Activated CD4-positive, alpha-beta T cell treated with anti-CD3 and anti-CD28 coated beads, Interleukin-2, amount 10 ng/mL, durations not matched to agents 24 days and 14 days (primary cell): ENCODE measurements at regions not wholly inside any gene's neighbourhood (a gene's known extent, or its start where the extent isn't known, plus 50 kb on each side); places are given as distances from the start of the nearest gene placed in this dataset.
"Not testable (repeated sequence)": the region's sequence is repeated elsewhere in the genome, so short reads cannot be mapped to it uniquely, and the experiment has no call there.

ENCODE experiments used
- DNase-seq: peaks from one replicate; pipeline ENCODE4 v3.0.0; 2022
- H3K27ac Mint-ChIP-seq: one replicate; pipeline ENCODE4 v1.8.0; 2022; ENCODE audit warnings: mild to moderate bottlenecking, mixed read lengths
- H3K27me3 Mint-ChIP-seq: one replicate; pipeline ENCODE4 v1.8.0; 2022; ENCODE audit warnings: mixed read lengths
- H3K36me3 Mint-ChIP-seq: one replicate; pipeline ENCODE4 v1.8.0; 2022; ENCODE audit warnings: low read depth, mild to moderate bottlenecking, mixed read lengths
- H3K4me1 Mint-ChIP-seq: one replicate; pipeline ENCODE4 v1.8.0; 2021; ENCODE audit warnings: mixed read lengths
- H3K4me3 Mint-ChIP-seq: one replicate; pipeline ENCODE4 v1.8.0; 2022; ENCODE audit warnings: mild to moderate bottlenecking, moderate library complexity, mixed read lengths
- H3K9me3 Mint-ChIP-seq: one replicate; pipeline ENCODE4 v1.8.0; 2021; ENCODE audit warnings: mixed read lengths
- intact Hi-C: fragments of 100-400 bp; cut with micrococcal nuclease; formaldehyde crosslinking; loops from one replicate; pipeline ENCODE4 v1.15.1; 2023

DNA sequence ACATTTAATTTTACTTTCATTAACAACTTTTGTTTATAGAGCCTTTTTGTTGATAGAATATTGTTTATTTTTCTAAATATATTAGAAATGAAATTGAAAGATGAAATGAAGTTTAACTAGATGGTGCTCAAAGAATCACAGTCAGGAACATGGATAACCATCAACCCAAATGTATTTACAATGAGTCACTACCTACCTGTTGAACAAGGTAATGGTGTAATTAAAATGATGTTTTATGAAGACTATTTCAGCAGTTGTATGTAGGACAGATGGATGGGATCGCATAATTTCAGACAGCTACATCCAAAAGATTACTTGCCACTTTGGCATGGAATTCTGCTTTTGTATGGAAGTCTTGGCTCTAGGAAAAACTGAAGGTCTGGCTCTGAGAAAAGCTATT is 403.6 kb upstream of the SLC10A2 start:
- H3K4me1 Mint-ChIP-seq = no peaks in the 10 kb centered on the region
- H3K36me3 Mint-ChIP-seq = no peaks in the 10 kb centered on the region
- no peak overlapping the region for H3K27ac Mint-ChIP-seq
- no peak overlapping the region for H3K4me3 Mint-ChIP-seq
- H3K9me3 Mint-ChIP-seq = peaks cover 3% of the 10 kb centered on the region
- H3K27me3 Mint-ChIP-seq = no peaks in the 10 kb centered on the region
- intact Hi-C loops = no loop called here
- DNase-seq = no peak

DNA sequence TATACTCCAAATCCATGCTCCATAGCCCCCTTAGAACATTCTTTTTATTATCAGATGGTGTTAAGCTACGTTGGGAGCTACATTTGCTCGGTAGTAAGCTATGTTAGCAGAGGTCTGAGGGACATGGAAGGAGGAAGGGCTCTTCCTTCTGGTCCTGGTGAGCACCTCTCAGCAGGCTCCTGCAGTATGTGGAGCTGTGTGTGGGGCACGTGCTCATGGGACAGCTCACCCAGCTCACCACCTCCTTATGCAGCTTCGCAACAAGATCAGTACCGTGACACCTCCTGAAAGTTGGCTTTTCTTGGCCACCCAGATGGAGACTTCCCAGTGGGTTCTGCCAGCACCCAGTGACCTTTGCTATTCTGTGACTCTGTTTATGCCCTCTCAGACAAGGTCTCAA is 400.5 kb upstream of the SLC10A2 start:
- Mint-ChIP-seq H3K9me3 (peaks cover under 1% of the 10 kb centered on the region), H3K4me1 (no peaks in the 10 kb centered on the region), H3K27ac (no peak overlapping the region), H3K36me3 (no peaks in the 10 kb centered on the region), H3K4me3 (no peak overlapping the region), H3K27me3 (no peaks in the 10 kb centered on the region)
- intact Hi-C loops = no loop called here
- DNase-seq = no peak

DNA sequence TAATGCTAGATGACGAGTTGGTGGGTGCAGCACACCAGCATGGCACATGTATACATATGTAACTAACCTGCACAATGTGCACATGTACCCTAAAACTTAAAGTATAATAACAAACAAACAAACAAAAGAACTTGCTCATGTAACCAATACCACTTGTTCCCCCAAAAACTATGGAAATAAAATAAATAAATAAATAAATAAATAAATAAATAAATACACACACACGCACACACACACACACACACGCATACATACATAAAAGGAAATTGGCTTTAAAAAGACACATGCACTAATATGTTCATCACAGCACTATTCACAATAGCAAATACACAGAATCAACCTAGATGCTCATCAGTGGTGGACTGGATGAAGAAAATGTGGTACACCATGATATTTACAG is 394.0 kb upstream of the SLC10A2 start:
- H3K27ac Mint-ChIP-seq, DNase-seq, H3K27me3 Mint-ChIP-seq, H3K36me3 Mint-ChIP-seq, H3K4me1 Mint-ChIP-seq, H3K9me3 Mint-ChIP-seq, H3K4me3 Mint-ChIP-seq, intact Hi-C loops: not testable (repeated sequence)

DNA sequence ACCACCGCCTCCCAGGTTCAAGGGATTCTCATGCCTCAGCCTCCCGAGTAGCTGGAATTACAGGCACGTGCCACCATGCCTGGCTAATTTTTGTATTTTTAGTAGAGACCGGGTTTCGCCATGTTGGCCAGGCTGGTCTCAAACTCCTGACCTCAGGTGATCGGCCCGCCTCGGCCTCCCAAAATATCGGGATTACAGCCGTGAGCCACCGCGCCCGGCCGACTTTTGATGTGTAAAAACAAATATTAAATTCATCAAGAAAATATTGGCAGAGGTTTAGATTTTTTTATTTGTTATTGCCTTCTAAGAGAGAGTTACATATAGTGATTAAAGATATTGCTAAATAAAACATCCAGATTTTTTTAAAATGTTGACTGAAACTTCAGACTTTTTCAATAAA is 390.8 kb upstream of the SLC10A2 start:
- H3K4me3 Mint-ChIP-seq, intact Hi-C loops, H3K27ac Mint-ChIP-seq, H3K36me3 Mint-ChIP-seq, H3K4me1 Mint-ChIP-seq, H3K9me3 Mint-ChIP-seq, H3K27me3 Mint-ChIP-seq, DNase-seq: not testable (repeated sequence)

DNA sequence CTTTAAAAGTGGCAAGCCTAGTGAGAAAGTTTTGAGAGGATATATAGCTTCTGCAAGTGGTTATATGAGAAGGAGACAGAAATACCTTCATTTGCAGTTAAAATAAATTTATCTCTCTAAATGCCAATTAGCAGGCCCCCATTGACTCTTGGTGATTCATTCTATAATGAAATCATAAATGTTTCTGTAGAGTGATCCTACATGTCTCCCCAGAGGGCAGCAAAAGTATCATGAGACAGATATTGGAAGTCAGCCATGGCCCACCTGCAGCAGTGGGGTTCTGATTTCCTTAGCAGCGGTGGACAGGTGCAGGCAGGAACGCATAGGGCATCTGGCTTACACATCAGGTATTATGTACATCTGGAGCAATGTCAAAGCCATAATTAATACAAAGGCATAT is 385.4 kb upstream of the SLC10A2 start:
- intact Hi-C loops = no loop called here
- H3K36me3 Mint-ChIP-seq = no peaks in the 10 kb centered on the region
- H3K4me3 Mint-ChIP-seq = no peak overlapping the region
- no peak overlapping the region for H3K27ac Mint-ChIP-seq
- H3K9me3 Mint-ChIP-seq = no peaks in the 10 kb centered on the region
- DNase-seq = no peak
- no peaks in the 10 kb centered on the region for H3K4me1 Mint-ChIP-seq
- no peaks in the 10 kb centered on the region for H3K27me3 Mint-ChIP-seq

DNA sequence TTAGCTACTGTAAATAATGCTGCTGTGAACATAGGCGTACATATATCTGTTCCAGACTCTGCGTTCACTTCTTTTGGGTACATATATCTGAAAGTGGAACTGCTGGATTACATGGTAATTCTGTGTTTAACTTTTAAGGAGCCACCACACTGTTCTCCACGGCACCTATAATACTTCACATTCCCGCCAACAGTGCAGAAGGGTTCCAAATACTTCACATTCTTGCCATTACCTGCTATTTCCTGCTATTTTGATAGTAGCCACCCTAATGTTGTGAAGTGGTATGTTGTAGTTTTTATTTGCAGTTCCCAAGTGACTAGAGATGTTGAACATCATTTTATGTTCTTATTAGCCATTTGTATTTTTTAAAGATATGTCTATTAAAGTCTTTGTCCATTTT is 377.4 kb upstream of the SLC10A2 start:
- intact Hi-C loops = no loop called here
- H3K36me3 Mint-ChIP-seq = no peaks in the 10 kb centered on the region
- no peaks in the 10 kb centered on the region for H3K27me3 Mint-ChIP-seq
- H3K4me1 Mint-ChIP-seq = no peaks in the 10 kb centered on the region
- H3K9me3 Mint-ChIP-seq = peaks cover 6% of the 10 kb centered on the region
- no peak for DNase-seq
- H3K4me3 Mint-ChIP-seq = no peak overlapping the region
- H3K27ac Mint-ChIP-seq = no peak overlapping the region

DNA sequence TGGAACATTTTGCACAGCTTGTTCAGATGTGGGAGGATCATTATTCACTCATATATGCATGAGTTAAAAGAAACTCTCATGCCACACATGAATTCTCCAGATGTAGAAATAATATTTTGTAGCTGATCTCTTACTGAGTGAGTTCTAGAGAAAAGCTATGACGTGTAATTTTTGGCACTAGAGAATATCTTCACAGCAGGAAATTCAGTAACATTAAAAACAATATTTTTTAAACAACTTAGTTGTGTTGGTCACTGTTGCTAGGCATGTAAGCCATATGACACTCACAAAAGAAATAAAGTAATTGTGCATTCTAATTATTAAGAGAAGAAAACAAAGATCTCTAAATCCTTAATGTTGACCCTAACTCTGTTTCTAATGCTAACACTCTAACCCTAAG is 371.4 kb upstream of the SLC10A2 start:
- no peak for DNase-seq
- intact Hi-C loops = no loop called here
- Mint-ChIP-seq H3K4me1 (no peaks in the 10 kb centered on the region), H3K9me3 (no peaks in the 10 kb centered on the region), H3K36me3 (no peaks in the 10 kb centered on the region), H3K27me3 (no peaks in the 10 kb centered on the region), H3K4me3 (no peak overlapping the region), H3K27ac (no peak overlapping the region)

DNA sequence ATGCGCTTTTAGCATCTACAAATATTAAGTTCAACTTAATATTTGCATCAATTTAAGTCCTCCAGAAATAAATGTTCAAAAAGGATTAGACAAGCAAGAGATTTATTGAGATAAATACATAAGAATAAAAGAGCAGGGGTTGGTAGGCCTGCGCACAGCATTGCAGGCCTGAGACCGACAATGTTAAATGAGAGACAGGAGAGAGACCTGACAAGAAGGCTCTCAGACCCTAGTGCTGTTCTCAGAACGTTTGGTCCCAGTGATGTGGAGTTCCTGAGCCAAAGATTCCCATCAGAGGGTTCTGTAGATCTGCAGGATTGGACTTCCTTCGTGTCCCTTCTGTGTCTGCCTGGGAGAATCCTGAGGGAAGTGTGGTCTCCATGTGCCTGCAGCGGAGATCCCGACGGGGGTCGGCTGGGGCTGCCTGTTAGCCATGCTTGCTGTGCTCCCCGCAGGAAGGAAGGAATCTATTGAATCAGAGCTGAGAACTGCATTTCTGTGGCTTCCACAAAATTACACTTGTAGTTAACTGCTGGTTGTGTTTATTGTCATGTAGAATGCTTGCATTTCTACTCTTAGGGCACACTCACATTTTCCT is 369.9 kb upstream of the SLC10A2 start:
- no peak for DNase-seq
- H3K4me3 Mint-ChIP-seq = no peak overlapping the region
- no peaks in the 10 kb centered on the region for H3K27me3 Mint-ChIP-seq
- no peak overlapping the region for H3K27ac Mint-ChIP-seq
- no peaks in the 10 kb centered on the region for H3K36me3 Mint-ChIP-seq
- no peaks in the 10 kb centered on the region for H3K9me3 Mint-ChIP-seq
- intact Hi-C loops = no loop called here
- H3K4me1 Mint-ChIP-seq = no peaks in the 10 kb centered on the region

DNA sequence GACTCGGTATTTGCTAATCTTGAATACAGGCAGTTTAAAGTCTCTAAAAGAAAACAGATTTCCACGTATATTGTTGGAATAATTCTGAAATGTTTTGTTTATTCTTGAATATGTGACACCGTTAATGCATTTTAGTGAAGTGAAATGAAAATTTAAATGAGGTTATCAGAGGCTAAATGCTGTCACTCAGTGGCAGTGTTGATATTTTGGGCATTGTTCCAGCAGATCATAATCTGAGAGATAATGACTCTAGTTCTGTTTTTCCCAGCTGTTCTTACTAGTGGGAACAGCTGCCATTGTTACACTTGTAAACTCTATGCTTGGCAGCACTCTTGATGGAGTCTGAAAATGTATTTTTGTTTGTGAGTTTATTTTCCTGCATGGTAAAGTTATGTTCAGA is 365.6 kb upstream of the SLC10A2 start:
- H3K27me3 Mint-ChIP-seq = no peaks in the 10 kb centered on the region
- DNase-seq = no peak
- H3K27ac Mint-ChIP-seq = no peak overlapping the region
- no peaks in the 10 kb centered on the region for H3K36me3 Mint-ChIP-seq
- H3K4me3 Mint-ChIP-seq = no peak overlapping the region
- no peaks in the 10 kb centered on the region for H3K9me3 Mint-ChIP-seq
- intact Hi-C loops = no loop called here
- no peaks in the 10 kb centered on the region for H3K4me1 Mint-ChIP-seq

DNA sequence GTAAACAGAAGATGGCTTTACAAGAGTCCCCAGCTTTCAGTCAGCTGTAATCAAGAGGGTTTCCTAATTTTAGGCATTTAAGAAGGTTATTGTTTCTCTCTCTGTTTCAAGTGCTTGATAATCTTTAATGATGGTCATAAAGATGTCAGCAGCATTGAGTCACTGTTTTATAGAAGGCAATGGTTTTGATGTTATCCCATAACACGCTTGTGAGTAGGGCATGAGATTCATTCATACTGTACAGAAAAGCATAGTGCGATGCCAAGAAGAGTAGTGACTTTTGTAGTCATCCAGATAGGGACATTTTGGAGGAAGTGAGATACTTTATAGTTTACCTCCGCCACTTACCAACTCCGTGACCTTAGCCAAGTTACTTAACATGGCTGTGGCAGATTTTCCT is 364.2 kb upstream of the SLC10A2 start:
- intact Hi-C loops = no loop called here

DNA sequence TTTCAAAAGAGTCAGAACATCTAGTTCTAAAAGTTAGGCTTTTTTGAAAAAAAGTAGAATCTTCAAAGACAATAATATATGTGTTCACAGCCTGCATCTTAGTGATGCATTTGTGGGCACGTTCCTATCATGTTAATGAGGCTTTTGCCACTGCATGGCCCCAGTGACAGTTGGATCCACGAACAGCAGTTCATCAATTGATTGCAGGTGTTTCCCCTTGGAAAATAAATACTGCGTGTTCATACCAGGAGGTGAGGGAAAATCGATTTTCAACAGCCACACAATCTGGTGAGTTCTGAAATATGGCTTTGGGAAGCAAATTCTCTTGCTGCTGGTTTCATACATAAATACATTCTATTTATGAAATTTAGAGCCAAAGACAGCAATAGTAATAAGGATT is 343.8 kb upstream of the SLC10A2 start:
- Mint-ChIP-seq H3K36me3 (no peaks in the 10 kb centered on the region), H3K4me3 (no peak overlapping the region), H3K4me1 (no peaks in the 10 kb centered on the region), H3K9me3 (no peaks in the 10 kb centered on the region), H3K27ac (no peak overlapping the region), H3K27me3 (no peaks in the 10 kb centered on the region)
- DNase-seq = no peak
- intact Hi-C loops = no loop called here

More for the DNA sequence above, 364.2 kb upstream of the SLC10A2 start:
- Mint-ChIP-seq H3K27me3 (no peaks in the 10 kb centered on the region), H3K4me1 (no peaks in the 10 kb centered on the region), H3K36me3 (no peaks in the 10 kb centered on the region), H3K4me3 (no peak overlapping the region), H3K27ac (no peak overlapping the region), H3K9me3 (no peaks in the 10 kb centered on the region)
- no peak for DNase-seq

DNA sequence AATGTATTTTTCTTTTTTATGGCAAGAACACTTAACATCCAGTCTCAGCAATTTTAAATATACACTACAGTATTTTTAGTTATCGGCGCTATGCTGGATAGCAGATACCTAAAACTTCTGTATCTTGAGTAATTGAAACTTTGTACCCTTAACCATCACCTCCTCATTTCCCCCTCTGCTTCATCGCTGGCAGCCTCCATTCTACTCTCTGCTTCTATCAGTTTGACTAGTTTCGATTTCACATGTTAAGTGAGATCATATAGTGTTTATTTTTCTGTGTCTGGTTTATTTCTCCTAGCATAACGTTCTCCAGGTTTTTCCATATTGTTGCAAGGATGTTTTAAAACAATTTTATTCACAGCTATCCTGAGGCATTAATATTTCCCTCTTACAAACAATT is 340.8 kb upstream of the SLC10A2 start:
- H3K4me1 Mint-ChIP-seq = no peaks in the 10 kb centered on the region
- H3K36me3 Mint-ChIP-seq = no peaks in the 10 kb centered on the region
- H3K27me3 Mint-ChIP-seq = no peaks in the 10 kb centered on the region
- H3K4me3 Mint-ChIP-seq = no peak overlapping the region
- no peaks in the 10 kb centered on the region for H3K9me3 Mint-ChIP-seq
- DNase-seq = no peak
- intact Hi-C loops = no loop called here
- H3K27ac Mint-ChIP-seq = no peak overlapping the region

DNA sequence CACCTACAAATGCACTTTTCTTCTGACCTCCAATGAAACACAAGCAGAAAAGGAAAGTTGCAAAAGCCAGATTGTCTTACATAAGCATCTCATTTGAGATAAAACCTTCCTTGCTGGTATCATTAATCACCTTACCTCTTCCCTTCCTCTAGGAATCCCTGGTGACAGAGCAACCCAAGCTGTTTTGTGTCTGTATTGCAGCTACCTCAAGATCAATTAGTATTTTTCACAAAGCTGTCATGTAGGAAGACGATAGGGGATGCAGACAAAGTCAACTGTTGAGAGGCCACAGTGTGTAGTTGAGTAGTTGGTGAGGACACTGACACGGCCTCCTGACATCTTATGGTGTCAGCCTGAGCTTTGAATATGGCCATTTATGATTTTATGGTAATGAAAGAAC is 339.1 kb upstream of the SLC10A2 start:
- DNase-seq = no peak
- Mint-ChIP-seq H3K4me1 (no peaks in the 10 kb centered on the region), H3K4me3 (no peak overlapping the region), H3K36me3 (no peaks in the 10 kb centered on the region), H3K9me3 (no peaks in the 10 kb centered on the region), H3K27me3 (no peaks in the 10 kb centered on the region), H3K27ac (no peak overlapping the region)
- intact Hi-C loops = no loop called here

DNA sequence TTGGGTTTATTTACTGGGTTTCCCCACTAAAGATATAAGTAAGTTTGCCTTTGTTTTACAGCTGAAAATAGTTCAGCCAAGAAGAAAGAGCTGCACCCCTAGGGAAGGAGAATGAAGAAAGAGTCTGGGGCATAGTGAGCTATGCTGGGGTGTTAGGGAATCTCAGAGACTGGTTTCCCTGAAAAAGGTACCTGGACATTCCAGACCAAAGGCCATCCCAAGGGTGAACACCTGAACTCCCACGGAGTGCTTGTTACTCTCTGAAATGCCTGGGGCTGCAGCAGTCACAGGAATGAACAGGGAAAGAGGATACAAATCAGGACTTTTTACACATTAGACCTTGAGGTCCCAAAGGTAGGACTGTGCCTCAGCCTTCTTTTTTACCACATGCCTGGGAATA is 337.6 kb upstream of the SLC10A2 start:
- Mint-ChIP-seq H3K4me1 (no peaks in the 10 kb centered on the region), H3K27me3 (no peaks in the 10 kb centered on the region), H3K9me3 (no peaks in the 10 kb centered on the region), H3K36me3 (no peaks in the 10 kb centered on the region), H3K4me3 (no peak overlapping the region), H3K27ac (no peak overlapping the region)
- intact Hi-C loops = no loop called here
- DNase-seq = no peak

DNA sequence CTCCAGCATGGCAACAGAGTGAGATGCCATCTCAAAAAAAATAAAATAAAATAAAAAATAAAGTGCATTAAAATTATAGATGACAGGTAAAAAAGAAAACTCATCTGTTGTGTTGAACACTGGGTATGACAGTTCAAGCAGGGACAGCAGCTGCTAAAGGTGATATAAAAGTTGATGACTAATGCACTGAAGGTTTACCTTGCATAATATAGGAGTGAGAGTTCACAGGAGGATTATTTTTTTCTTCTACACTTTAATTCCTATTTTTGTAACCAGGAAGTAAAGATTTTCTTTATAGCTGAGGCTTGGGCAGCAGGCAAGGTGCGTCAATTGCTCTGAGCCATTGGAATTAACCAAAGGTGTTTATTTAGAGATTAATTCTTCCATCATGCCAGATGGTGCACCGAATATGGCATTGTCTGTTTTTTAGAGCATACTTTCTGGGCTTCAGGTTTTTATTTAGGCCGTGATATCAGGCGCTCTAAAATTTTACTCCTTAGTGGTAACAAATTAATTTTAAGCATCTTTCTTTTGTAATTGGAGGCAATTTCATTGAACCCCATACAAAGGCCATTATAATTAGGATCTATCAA is 337.0 kb upstream of the SLC10A2 start:
- no peaks in the 10 kb centered on the region for H3K9me3 Mint-ChIP-seq
- intact Hi-C loops = no loop called here
- no peaks in the 10 kb centered on the region for H3K4me1 Mint-ChIP-seq
- H3K4me3 Mint-ChIP-seq = no peak overlapping the region
- H3K36me3 Mint-ChIP-seq = no peaks in the 10 kb centered on the region
- no peak overlapping the region for H3K27ac Mint-ChIP-seq
- DNase-seq = no peak
- H3K27me3 Mint-ChIP-seq = no peaks in the 10 kb centered on the region
